ENCODE measurements at regions not wholly inside any gene's neighbourhood (a gene's known extent, or its start where the extent isn't known, plus 50 kb on each side); places are given as distances from the start of the nearest gene placed in this dataset.

- TF ChIP-seq REST (IDR thresholded peaks at IDR 0.05; ENCODE audit: insufficient replicate concordance, low read depth), result no peak
- no peak for TF ChIP-seq CTCF (IDR thresholded peaks at IDR 0.05; ENCODE audit: insufficient read depth, low read length)
- no peak for TF ChIP-seq SPI1 (IDR thresholded peaks at IDR 0.05; ENCODE audit: borderline replicate concordance, low read depth)
- no peak for TF ChIP-seq GABPA (IDR thresholded peaks at IDR 0.05; ENCODE audit: low read depth)
- TF ChIP-seq POLR2AphosphoS5 (IDR thresholded peaks at IDR 0.05; ENCODE audit: low read depth), result no peak
- Histone ChIP-seq H3K27ac (replicated peaks) (no peak overlapping the region), H3K27me3 (ENCODE audit: insufficient read depth, poor library complexity, severe bottlenecking) (no peaks in the 10 kb centered on the region), H3K4me3 (replicated peaks; ENCODE audit: insufficient read depth, low read length) (no peak overlapping the region)
- DNase-seq (ENCODE audit: low read depth in 1 of 2, low spot score in 1 of 2), result no peak
Measured at GRCh38 chr5:4720831-4721230, 419.3 kb upstream of the ADAMTS16 start.

DNA sequence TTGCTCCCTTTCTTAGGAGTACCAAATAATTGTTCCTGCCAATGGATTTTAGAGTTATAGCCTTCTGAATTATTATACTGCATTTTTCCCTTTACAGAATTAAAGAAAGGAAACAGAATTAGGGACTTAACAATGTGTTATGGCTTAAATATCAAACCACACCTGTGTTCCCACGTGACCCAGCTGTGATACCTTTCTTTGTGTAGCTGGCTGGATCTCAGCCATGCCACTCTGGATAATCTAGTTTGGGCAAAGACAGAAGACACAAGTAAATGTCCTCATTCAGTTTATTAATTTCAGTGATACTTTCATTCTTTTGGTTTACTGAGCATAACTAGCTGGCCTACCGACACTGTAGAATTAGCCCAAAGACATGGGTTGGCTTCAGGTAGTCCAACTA, 417.2 kb upstream of the ADAMTS16 start:
- no peak overlapping the region for H3K4me3 ChIP-seq (replicated peaks; ENCODE audit: insufficient read depth, low read length)
- H3K27ac ChIP-seq (replicated peaks), result no peak overlapping the region
- no peak for DNase-seq (ENCODE audit: low read depth in 1 of 2, low spot score in 1 of 2)
- H3K27me3 ChIP-seq (ENCODE audit: insufficient read depth, poor library complexity, severe bottlenecking), result no peaks in the 10 kb centered on the region
- TF ChIP-seq SPI1 (IDR thresholded peaks at IDR 0.05; ENCODE audit: borderline replicate concordance, low read depth) (no peak), REST (IDR thresholded peaks at IDR 0.05; ENCODE audit: insufficient replicate concordance, low read depth) (no peak), POLR2AphosphoS5 (IDR thresholded peaks at IDR 0.05; ENCODE audit: low read depth) (no peak), CTCF (IDR thresholded peaks at IDR 0.05; ENCODE audit: insufficient read depth, low read length) (no peak), GABPA (IDR thresholded peaks at IDR 0.05; ENCODE audit: low read depth) (no peak)

DNA sequence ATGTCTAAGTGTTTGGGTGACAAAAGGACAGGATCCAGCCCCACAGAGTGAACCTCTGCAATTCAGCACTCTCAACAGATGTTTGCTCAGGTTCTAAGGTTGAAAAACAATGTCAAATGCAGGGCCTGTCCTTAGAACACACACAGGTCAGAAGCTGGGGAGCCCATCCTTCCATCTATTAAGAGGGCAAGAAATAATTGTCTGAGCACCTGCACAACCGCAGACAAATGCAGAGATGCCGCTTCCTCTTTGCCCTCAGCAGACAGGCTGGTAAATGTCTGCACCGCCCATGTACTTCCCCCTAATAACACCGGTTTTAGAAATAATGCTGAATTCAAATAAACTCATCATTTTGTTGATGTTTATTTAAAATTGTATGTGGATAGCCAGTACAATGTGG, 414.5 kb upstream of the ADAMTS16 start:
- no peak for DNase-seq (ENCODE audit: low read depth in 1 of 2, low spot score in 1 of 2)

GRCh38 chr5:4730279-4730678, 409.9 kb upstream of the ADAMTS16 start:
- TF ChIP-seq REST (IDR thresholded peaks at IDR 0.05; ENCODE audit: insufficient replicate concordance, low read depth), result no peak
- no peak for TF ChIP-seq POLR2AphosphoS5 (IDR thresholded peaks at IDR 0.05; ENCODE audit: low read depth)
- no peak for TF ChIP-seq GABPA (IDR thresholded peaks at IDR 0.05; ENCODE audit: low read depth)
- TF ChIP-seq SPI1 (IDR thresholded peaks at IDR 0.05; ENCODE audit: borderline replicate concordance, low read depth), result no peak
- TF ChIP-seq CTCF (IDR thresholded peaks at IDR 0.05; ENCODE audit: insufficient read depth, low read length), result no peak

More for the DNA sequence above, 414.5 kb upstream of the ADAMTS16 start:
- no peak for TF ChIP-seq POLR2AphosphoS5 (IDR thresholded peaks at IDR 0.05; ENCODE audit: low read depth)
- TF ChIP-seq SPI1 (IDR thresholded peaks at IDR 0.05; ENCODE audit: borderline replicate concordance, low read depth), result peak; percentile 8; the same call in 1 of the 2 replicates
- Histone ChIP-seq H3K4me3 (replicated peaks; ENCODE audit: insufficient read depth, low read length) (no peak overlapping the region), H3K27ac (replicated peaks) (no peak overlapping the region), H3K27me3 (ENCODE audit: insufficient read depth, poor library complexity, severe bottlenecking) (no peaks in the 10 kb centered on the region)

More at GRCh38 chr5:4730279-4730678, 409.9 kb upstream of the ADAMTS16 start:
- H3K27me3 ChIP-seq (ENCODE audit: insufficient read depth, poor library complexity, severe bottlenecking), result no peaks in the 10 kb centered on the region
- no peak overlapping the region for H3K4me3 ChIP-seq (replicated peaks; ENCODE audit: insufficient read depth, low read length)
- no peak for DNase-seq (ENCODE audit: low read depth in 1 of 2, low spot score in 1 of 2)
- no peak overlapping the region for H3K27ac ChIP-seq (replicated peaks)
